ENCODE measurements at regions not wholly inside any gene's neighbourhood (a gene's known extent, or its start where the extent isn't known, plus 50 kb on each side); places are given as distances from the start of the nearest gene placed in this dataset.

- no peak for TF ChIP-seq CTCF (IDR thresholded peaks at IDR 0.05; ENCODE audit: low read depth, low read length, poor library complexity, severe bottlenecking)
- TF ChIP-seq EZH2phosphoT487 (IDR thresholded peaks at IDR 0.05; ENCODE audit: borderline replicate concordance, low read length) = no peak
Observed at GRCh38 chr6:126444659-126445273, 104.9 kb downstream of the CENPW start.
